ENCODE measurements at regions not wholly inside any gene's neighbourhood (a gene's known extent, or its start where the extent isn't known, plus 50 kb on each side); places are given as distances from the start of the nearest gene placed in this dataset.

DNA sequence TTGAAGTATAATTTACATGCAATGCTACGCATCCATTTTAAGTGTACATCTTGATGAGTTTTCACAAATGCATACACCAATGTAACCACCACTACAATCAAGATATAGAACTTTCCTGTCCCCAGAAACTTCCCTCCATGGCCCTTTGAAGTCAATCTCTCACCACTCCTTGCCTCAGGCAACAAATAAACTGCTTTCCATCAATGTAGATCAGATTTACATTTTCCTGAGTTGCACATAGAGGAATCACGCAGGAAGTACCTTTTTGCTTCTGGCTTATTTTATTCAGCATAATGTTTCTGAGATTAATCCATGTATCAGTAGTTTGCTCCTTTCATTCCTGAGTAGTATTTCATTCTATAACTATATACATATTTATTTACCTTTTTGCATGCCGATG lies 59.6 kb upstream of the NNAT start:
- FAIRE-seq, result no peak
- CTCF ChIA-PET (ENCODE audit: low intra/inter-chr PET ratio, low total read pairs), result no interaction called here
- TF ChIP-seq ZNF260 (CRISPR knock-in tag; IDR thresholded peaks at IDR 0.05; ENCODE audit: borderline replicate concordance, low read depth), result no peak
- TF ChIP-seq ISL2 (CRISPR knock-in tag; IDR thresholded peaks at IDR 0.05), result no peak
- TF ChIP-seq ZNF468 (CRISPR knock-in tag; IDR thresholded peaks at IDR 0.05), result no peak
- no peak for TF ChIP-seq ZNF746 (CRISPR knock-in tag; IDR thresholded peaks at IDR 0.05)
- TF ChIP-seq RCOR2 (CRISPR knock-in tag; IDR thresholded peaks at IDR 0.05), result no peak
- TF ChIP-seq, protein P1, sequence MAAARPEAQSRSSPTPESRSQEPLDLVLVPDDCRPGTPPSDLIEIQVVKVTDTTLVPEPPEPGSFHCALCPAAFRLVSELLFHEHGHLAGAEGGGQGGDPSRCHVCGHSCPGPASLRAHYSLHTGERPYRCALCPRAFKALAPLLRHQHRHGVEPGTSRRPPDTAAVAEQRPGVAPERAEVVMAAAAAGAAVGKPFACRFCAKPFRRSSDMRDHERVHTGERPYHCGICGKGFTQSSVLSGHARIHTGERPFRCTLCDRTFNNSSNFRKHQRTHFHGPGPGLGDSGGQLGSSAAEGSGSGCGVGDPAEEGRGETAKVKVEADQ (CRISPR knock-in tag; IDR thresholded peaks at IDR 0.05; ENCODE audit: borderline replicate concordance), result no peak
- TF ChIP-seq HDAC1 (CRISPR knock-in tag; IDR thresholded peaks at IDR 0.05), result no peak
- TF ChIP-seq, protein P2, sequence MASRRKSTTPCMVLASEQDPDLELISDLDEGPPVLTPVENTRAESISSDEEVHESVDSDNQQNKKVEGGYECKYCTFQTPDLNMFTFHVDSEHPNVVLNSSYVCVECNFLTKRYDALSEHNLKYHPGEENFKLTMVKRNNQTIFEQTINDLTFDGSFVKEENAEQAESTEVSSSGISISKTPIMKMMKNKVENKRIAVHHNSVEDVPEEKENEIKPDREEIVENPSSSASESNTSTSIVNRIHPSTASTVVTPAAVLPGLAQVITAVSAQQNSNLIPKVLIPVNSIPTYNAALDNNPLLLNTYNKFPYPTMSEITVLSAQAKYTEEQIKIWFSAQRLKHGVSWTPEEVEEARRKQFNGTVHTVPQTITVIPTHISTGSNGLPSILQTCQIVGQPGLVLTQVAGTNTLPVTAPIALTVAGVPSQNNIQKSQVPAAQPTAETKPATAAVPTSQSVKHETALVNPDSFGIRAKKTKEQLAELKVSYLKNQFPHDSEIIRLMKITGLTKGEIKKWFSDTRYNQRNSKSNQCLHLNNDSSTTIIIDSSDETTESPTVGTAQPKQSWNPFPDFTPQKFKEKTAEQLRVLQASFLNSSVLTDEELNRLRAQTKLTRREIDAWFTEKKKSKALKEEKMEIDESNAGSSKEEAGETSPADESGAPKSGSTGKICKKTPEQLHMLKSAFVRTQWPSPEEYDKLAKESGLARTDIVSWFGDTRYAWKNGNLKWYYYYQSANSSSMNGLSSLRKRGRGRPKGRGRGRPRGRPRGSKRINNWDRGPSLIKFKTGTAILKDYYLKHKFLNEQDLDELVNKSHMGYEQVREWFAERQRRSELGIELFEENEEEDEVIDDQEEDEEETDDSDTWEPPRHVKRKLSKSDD (CRISPR knock-in tag; IDR thresholded peaks at IDR 0.05; ENCODE audit: low read depth), result no peak
- no peak for TF ChIP-seq ZKSCAN8 (CRISPR knock-in tag; IDR thresholded peaks at IDR 0.05; ENCODE audit: borderline replicate concordance)
- TF ChIP-seq EZH2 (conservative IDR thresholded peaks at IDR 0.05; ENCODE audit: low read depth, low read length), result no peak
- TF ChIP-seq ERF (CRISPR knock-in tag; IDR thresholded peaks at IDR 0.05), result no peak
- TF ChIP-seq SRF (IDR thresholded peaks at IDR 0.05; ENCODE audit: low read depth, low read length), result no peak
- TF ChIP-seq, protein P3, sequence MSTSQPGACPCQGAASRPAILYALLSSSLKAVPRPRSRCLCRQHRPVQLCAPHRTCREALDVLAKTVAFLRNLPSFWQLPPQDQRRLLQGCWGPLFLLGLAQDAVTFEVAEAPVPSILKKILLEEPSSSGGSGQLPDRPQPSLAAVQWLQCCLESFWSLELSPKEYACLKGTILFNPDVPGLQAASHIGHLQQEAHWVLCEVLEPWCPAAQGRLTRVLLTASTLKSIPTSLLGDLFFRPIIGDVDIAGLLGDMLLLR (CRISPR knock-in tag; IDR thresholded peaks at IDR 0.05), result no peak
- no peak for TF ChIP-seq MYNN (CRISPR knock-in tag; IDR thresholded peaks at IDR 0.05; ENCODE audit: low read depth)
- no peak for TF ChIP-seq SAFB2 (CRISPR knock-in tag; IDR thresholded peaks at IDR 0.05; ENCODE audit: borderline replicate concordance, low read depth)
- TF ChIP-seq, protein P4, sequence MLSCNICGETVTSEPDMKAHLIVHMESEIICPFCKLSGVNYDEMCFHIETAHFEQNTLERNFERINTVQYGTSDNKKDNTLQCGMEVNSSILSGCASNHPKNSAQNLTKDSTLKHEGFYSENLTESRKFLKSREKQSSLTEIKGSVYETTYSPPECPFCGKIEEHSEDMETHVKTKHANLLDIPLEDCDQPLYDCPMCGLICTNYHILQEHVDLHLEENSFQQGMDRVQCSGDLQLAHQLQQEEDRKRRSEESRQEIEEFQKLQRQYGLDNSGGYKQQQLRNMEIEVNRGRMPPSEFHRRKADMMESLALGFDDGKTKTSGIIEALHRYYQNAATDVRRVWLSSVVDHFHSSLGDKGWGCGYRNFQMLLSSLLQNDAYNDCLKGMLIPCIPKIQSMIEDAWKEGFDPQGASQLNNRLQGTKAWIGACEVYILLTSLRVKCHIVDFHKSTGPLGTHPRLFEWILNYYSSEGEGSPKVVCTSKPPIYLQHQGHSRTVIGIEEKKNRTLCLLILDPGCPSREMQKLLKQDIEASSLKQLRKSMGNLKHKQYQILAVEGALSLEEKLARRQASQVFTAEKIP (CRISPR knock-in tag; IDR thresholded peaks at IDR 0.05; ENCODE audit: borderline replicate concordance), result no peak
- TF ChIP-seq BORCS8-MEF2B (CRISPR knock-in tag; IDR thresholded peaks at IDR 0.05), result no peak

More for the DNA sequence above, 59.6 kb upstream of the NNAT start:
- Histone ChIP-seq H3K27me3 (ENCODE audit: control insufficient read depth in 1 of 2, insufficient read depth in 2 of 2, low read length in 2 of 2) (peaks cover 3 to 36% of the 10 kb centered on the region in 2 experiments; a peak in 4 of 5 replicates), H3K9ac (ENCODE audit: insufficient read depth, low read depth, low read length) (no peak overlapping the region), H3K36me3 (replicated peaks in 1 of 2; ENCODE audit: control insufficient read depth in 1 of 2, insufficient read depth in 2 of 2, low read length in 2 of 2) (no peaks in the 10 kb centered on the region), H3K79me2 (ENCODE audit: insufficient read depth, low read length) (no peaks in the 10 kb centered on the region), H2AFZ (ENCODE audit: low read length) (no peak overlapping the region), H3K4me3 (replicated peaks in 1 of 3; ENCODE audit: insufficient read depth in 1 of 3, low read depth in 2 of 3, low read length in 3 of 3) (no peak overlapping the region), H3K4me1 (ENCODE audit: insufficient read depth, low read length) (no peaks in the 10 kb centered on the region), H3K27ac (ENCODE audit: extremely low read length, insufficient read depth, low read length) (no peak overlapping the region), H3K4me2 (ENCODE audit: low read depth, low read length) (no peak overlapping the region), H4K20me1 (ENCODE audit: insufficient read depth, low read length) (no peaks in the 10 kb centered on the region), H3K9me3 (ENCODE audit: low read length) (no peaks in the 10 kb centered on the region)
- in situ Hi-C loops (cut with HindIII; ENCODE audit: extremely low pct_ligation_motif_present, low pct_unique_long_range_greater_than_20kb), result no loop called here
- WGBS (ENCODE audit: low lambda C conversion rate), result 54% methylated on average over 3 of the region's 3 CpGs
- POLR2A ChIA-PET, result no interaction called here
- intact Hi-C loops (cut with micrococcal nuclease; ENCODE audit: unreplicated experiment), result no loop called here
- ATAC-seq (no peak), DNase-seq (ENCODE audit: low spot score) (no peak)
- BruUV-seq (replicated peaks), result no TSS peak
